ENCODE measurements at regions not wholly inside any gene's neighbourhood (a gene's known extent, or its start where the extent isn't known, plus 50 kb on each side); places are given as distances from the start of the nearest gene placed in this dataset.

DNA sequence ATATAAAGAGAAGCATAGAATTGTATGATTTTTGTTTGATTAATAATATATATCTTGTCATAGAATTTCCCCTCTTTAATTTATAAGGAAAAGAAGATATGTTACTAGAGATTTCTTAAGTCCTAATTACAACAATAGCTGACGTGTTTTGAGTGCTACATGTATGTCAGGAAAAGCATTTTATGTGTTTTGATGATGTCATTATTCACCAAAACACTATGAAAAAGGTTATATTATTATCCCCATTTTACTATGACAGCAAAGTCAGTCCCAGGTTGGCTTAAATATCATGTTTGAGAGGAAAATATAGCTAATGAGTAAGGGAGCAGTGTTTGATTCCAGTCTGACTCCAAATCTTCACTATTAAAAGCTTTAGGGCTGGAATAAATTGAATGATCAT lies 428.4 kb upstream of the GOLIM4 start:
- Histone ChIP-seq H3K9me3 (ENCODE audit: low read depth, low read length) (no peaks in the 10 kb centered on the region), H3K4me1 (ENCODE audit: insufficient read depth, low read length) (no peaks in the 10 kb centered on the region), H3K4me3 (ENCODE audit: low read length) (no peak overlapping the region), H3K27me3 (ENCODE audit: insufficient read depth, low read length) (no peaks in the 10 kb centered on the region)

DNA sequence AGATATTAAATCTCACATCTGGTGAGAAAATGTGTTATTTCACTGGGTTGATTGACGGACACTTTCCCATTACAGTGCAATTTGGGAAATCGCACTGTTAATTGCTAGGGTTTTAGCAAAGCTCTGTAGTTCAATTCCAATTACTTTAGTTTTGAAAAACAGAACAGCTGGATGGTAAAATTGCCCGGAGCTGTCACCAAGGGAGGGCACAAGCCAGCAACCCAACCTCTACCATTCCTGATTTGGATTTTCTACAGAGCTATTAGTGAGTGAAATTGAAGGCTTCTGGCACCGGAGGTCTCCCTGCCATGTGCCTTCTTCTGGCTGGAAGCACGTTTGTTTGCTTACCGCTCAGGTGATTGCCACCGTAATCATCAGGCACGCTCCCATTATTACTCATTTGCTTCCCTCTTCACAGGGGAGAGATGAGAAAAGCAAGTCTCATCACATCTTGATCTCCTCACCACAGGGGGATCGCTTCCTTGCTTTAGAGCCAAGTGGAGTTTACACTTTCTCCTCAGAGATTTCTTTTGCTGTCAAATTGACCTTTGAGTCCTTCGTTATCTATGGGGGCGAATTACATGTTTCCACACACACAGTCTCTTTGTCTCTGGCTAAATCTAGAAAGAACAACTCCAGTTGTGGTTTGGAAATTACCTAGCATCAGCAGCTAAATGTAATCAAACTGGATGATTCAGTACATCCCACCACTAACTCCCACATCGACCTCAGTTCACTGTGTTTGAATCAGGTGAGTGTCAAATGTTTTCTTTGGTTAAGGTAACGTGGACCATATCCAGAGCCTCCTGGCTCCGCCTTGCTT lies 421.7 kb upstream of the GOLIM4 start:
- Histone ChIP-seq H3K27me3 (ENCODE audit: insufficient read depth, low read length) (no peaks in the 10 kb centered on the region), H3K4me1 (ENCODE audit: insufficient read depth, low read length) (no peaks in the 10 kb centered on the region), H3K4me3 (ENCODE audit: low read length) (no peak overlapping the region), H3K9me3 (ENCODE audit: low read depth, low read length) (no peaks in the 10 kb centered on the region)

DNA sequence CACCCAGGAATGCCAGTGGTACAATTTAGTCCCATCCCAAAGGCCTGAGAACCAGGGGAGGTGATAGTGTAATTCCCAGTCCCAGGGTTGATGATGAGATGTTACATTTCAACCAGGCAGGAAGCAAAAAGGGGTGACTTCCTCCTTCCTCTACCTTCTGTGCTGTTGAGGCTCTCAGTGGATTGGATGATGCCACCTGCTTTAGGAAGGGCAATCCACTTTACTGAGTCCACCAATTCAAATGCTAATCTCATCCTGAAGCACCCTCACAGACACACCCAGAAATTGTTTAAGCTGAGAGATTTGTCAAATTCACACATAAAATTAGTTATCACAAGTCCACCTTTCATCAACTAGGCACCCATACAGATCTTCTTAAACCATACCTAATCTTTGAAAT lies 418.5 kb upstream of the GOLIM4 start:
- H3K4me3 ChIP-seq (ENCODE audit: low read length): no peak overlapping the region
- no peaks in the 10 kb centered on the region for H3K27me3 ChIP-seq (ENCODE audit: insufficient read depth, low read length)
- no peaks in the 10 kb centered on the region for H3K9me3 ChIP-seq (ENCODE audit: low read depth, low read length)
- H3K4me1 ChIP-seq (ENCODE audit: insufficient read depth, low read length): no peaks in the 10 kb centered on the region

DNA sequence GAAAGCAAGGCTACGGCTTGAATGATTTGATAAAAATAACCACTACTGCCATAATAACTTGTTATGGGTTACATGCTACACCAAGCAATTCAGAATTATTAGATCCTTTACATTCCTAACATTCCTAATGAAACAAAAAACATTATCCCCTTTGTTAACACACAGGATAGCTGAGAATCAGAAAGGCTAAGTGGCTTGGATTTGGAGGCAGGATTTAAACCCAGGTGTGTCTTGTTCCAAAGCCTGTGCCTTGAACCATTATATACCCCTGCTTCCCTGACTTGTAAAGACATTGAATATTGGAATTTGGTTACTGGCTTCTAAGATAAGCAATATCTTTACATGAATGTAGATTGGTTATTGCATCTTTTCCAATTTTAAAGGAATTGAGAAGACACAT lies 417.1 kb upstream of the GOLIM4 start:
- H3K4me3 ChIP-seq (ENCODE audit: low read length): no peak overlapping the region
- no peaks in the 10 kb centered on the region for H3K9me3 ChIP-seq (ENCODE audit: low read depth, low read length)
- no peaks in the 10 kb centered on the region for H3K27me3 ChIP-seq (ENCODE audit: insufficient read depth, low read length)
- no peaks in the 10 kb centered on the region for H3K4me1 ChIP-seq (ENCODE audit: insufficient read depth, low read length)

DNA sequence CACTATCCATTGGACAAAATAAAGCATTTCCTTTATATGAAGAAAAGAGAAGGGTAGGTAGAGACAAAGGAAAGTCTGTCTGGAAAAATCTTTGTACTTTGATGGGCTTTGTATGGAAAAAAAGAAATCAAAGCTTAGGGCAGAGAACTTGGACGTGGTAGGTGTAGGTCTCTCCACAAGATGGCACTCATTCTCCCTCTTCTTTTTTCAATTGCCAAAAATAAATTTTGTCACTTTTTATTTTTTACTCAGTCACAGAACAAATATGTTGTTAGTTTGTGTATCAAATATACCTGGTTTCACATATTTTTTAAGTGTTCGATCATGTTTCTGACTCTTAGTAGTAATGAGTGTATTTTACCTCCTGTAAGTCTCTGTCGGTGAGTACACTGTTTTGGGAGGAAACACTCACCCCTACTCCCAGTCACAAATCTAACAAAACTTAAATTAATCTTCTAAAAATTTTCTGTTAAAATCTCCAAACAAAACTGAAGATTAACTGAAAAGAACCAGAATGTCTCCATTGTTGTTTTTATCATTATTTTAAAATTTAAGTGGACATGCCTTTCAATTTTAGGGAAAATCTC lies 415.8 kb upstream of the GOLIM4 start:
- Histone ChIP-seq H3K9me3 (ENCODE audit: low read depth, low read length) (no peaks in the 10 kb centered on the region), H3K4me1 (ENCODE audit: insufficient read depth, low read length) (no peaks in the 10 kb centered on the region), H3K27me3 (ENCODE audit: insufficient read depth, low read length) (no peaks in the 10 kb centered on the region), H3K4me3 (ENCODE audit: low read length) (no peak overlapping the region)

DNA sequence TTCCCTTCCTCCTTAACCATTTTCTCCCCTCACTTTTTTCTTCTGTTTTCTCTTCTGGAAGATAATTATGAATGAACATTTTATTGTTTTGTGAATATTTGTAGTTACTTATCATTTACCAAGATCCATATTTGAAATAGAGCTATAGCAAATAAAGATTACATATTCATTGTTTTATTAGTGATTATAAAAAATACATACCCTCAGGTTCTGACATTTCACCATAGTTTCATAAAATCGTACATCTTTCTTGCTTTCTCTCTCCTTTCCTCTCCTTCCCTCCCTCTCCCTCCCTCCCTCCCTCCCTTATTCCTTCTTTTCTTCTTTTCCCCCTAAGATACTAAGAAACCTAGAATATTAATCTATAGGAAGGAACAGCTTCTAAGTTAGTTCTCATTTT lies 410.9 kb upstream of the GOLIM4 start:
- Histone ChIP-seq H3K9me3 (ENCODE audit: low read depth, low read length) (no peaks in the 10 kb centered on the region), H3K27me3 (ENCODE audit: insufficient read depth, low read length) (no peaks in the 10 kb centered on the region), H3K4me3 (ENCODE audit: low read length) (no peak overlapping the region), H3K4me1 (ENCODE audit: insufficient read depth, low read length) (no peaks in the 10 kb centered on the region)

DNA sequence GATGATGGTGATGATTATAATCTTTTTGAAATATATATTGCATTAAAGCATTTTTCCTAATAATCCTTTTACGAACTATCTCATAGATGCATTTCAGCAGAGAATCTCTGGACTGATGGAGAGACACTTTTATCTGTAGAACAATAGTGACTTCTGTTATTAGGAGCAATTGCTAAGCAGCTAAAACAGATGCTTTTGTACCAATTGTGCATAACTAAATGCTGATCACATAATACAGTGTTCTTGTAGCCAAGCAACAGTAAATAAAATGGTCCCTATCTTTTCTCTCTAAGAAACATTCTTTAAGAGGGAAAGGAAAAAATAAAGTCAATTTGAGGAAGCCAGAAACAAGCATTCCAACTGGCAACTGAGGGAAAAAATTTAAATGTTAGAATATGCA lies 405.8 kb upstream of the GOLIM4 start:
- no peaks in the 10 kb centered on the region for H3K27me3 ChIP-seq (ENCODE audit: insufficient read depth, low read length)
- no peaks in the 10 kb centered on the region for H3K9me3 ChIP-seq (ENCODE audit: low read depth, low read length)
- H3K4me1 ChIP-seq (ENCODE audit: insufficient read depth, low read length): no peaks in the 10 kb centered on the region
- H3K4me3 ChIP-seq (ENCODE audit: low read length): no peak overlapping the region

DNA sequence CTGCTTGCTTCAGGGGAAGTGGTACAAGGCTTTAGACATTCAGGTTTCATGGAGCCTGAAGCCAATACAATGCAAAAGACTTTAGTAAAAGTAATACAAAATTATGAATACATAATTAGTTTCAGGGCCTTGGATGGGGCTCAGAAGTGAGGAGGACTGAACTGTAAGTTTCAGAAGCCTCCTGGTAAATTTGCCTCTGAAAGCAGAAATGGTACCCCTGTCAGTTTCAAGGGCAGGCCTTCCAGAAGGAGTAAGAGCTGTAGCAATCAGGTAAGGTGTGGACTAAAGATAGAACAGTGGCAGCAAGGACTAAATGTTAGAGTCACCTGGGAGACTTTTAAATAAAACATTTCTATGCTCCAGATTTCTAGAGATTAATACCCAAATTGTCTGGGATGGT lies 402.5 kb upstream of the GOLIM4 start:
- H3K4me1 ChIP-seq (ENCODE audit: insufficient read depth, low read length): no peaks in the 10 kb centered on the region
- H3K4me3 ChIP-seq (ENCODE audit: low read length): no peak overlapping the region
- H3K27me3 ChIP-seq (ENCODE audit: insufficient read depth, low read length): no peaks in the 10 kb centered on the region
- H3K9me3 ChIP-seq (ENCODE audit: low read depth, low read length): no peaks in the 10 kb centered on the region

DNA sequence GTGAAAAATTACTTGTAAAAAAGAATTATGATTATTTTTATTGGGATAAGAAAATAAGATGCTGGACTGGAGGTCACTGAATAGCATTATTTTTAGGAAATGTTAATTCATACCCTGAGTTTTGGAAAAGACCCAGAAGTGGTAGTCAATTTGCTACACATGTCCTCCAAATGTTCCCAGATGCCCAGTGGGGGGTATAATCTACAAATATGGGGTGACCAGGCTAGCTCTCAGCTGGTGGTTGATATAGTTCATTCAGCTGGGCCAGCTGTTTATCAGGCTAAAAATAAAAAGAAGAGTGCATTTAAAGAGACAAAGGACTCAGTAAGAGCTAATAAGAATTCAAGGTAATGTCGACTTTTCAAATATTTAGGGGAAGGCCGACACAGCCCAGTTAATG lies 402.0 kb upstream of the GOLIM4 start:
- H3K4me1 ChIP-seq (ENCODE audit: insufficient read depth, low read length): no peaks in the 10 kb centered on the region
- H3K9me3 ChIP-seq (ENCODE audit: low read depth, low read length): no peaks in the 10 kb centered on the region
- H3K27me3 ChIP-seq (ENCODE audit: insufficient read depth, low read length): no peaks in the 10 kb centered on the region
- H3K4me3 ChIP-seq (ENCODE audit: low read length): no peak overlapping the region

DNA sequence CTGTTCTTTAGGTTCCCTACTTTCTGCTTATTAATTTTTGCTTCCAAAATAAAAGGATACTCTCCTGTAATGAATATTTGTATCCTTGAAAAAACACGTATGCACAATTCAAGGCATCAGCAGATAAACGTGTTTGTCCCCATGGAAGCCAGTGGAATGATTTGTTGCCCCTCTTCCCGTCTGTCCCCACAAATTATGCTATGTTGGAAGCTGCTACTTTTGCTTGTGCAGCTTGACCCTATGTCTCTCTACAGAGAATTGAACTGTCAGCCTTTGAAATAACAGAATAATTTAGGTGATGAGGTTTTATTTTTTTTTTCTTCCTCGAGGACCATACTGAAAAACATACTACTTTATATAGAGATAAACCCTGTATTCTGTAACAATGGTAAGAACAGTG lies 401.5 kb upstream of the GOLIM4 start:
- H3K9me3 ChIP-seq (ENCODE audit: low read depth, low read length): no peaks in the 10 kb centered on the region
- no peaks in the 10 kb centered on the region for H3K4me1 ChIP-seq (ENCODE audit: insufficient read depth, low read length)
- H3K4me3 ChIP-seq (ENCODE audit: low read length): no peak overlapping the region

DNA sequence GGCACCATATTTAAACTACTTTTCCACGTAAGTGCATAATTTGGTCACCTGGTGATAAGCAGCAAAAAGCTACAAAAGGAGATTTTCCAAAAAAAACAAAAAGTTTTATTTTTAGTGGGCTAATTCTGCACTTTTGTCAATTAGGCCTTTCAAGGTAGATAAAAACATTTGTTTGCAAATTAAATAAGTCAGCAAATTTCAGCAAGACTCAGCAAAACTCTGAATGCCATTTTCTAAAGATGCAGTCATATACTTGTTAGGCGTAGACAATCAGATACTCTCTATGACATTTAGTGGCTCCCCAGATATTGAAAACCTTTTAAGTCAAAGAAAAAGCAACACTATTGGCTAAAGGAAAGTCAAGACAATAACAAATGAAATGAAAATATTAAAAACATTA lies 400.2 kb upstream of the GOLIM4 start:
- no peaks in the 10 kb centered on the region for H3K4me1 ChIP-seq (ENCODE audit: insufficient read depth, low read length)
- H3K4me3 ChIP-seq (ENCODE audit: low read length): no peak overlapping the region
- no peaks in the 10 kb centered on the region for H3K27me3 ChIP-seq (ENCODE audit: insufficient read depth, low read length)
- H3K9me3 ChIP-seq (ENCODE audit: low read depth, low read length): no peaks in the 10 kb centered on the region

More for the DNA sequence above, 401.5 kb upstream of the GOLIM4 start:
- no peaks in the 10 kb centered on the region for H3K27me3 ChIP-seq (ENCODE audit: insufficient read depth, low read length)

DNA sequence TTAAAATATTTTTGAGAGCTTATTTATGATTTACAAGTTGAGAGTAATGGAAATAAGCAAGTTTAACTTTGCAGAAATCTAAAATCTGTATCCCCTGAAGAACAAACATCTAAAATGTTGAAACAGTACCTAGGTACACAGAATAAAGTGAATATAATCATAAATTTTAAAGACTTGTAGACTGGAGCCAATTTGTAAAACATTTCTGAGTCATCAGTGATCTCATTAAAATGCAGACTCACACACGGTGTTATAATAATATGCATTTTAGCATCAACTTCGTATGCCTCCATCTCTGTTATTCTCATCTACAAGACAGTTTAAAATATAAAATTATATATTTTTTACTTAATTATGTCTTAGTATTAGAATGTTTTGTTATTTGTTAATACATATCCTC lies 399.5 kb upstream of the GOLIM4 start:
- Histone ChIP-seq H3K4me3 (ENCODE audit: low read length) (no peak overlapping the region), H3K9me3 (ENCODE audit: low read depth, low read length) (no peaks in the 10 kb centered on the region), H3K4me1 (ENCODE audit: insufficient read depth, low read length) (no peaks in the 10 kb centered on the region), H3K27me3 (ENCODE audit: insufficient read depth, low read length) (no peaks in the 10 kb centered on the region)

DNA sequence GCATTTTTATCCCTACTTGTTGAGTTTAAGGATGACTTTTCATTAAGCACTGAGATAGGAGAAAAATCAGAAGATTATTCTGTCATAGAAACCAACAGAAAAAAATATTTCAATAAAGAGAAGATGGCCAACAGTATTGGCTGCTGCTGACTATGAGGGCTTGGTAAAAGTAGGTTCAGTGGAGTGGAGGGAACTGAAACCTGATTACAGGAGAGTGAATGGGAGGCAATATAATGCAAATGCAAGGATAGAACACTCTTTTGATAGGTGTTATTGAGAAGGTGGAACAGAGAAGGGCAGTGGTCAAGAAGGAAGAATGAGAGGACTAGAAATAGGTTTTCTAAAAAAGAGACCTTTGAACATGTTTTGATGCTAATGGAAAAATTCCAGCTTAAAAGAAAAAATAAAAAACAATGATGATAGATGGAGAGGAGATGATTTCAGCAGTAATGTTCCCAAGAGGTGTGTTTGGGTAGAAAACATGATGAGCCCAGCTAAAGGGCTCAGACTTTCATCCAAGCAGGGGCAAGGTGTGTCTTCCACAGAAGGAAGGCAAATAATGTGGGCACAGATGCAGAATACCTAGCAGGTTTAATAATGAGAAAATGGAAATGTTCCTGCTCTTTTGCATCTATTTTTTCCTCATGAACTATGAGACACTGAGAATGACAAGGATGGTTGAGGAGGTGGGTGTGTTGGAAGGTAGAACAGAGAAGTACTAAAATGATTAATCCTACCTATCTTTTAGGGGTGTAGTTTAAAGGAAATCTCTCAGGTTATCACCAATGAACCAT lies 397.9 kb upstream of the GOLIM4 start:
- Histone ChIP-seq H3K27me3 (ENCODE audit: insufficient read depth, low read length) (no peaks in the 10 kb centered on the region), H3K9me3 (ENCODE audit: low read depth, low read length) (no peaks in the 10 kb centered on the region), H3K4me3 (ENCODE audit: low read length) (no peak overlapping the region), H3K4me1 (ENCODE audit: insufficient read depth, low read length) (no peaks in the 10 kb centered on the region)

DNA sequence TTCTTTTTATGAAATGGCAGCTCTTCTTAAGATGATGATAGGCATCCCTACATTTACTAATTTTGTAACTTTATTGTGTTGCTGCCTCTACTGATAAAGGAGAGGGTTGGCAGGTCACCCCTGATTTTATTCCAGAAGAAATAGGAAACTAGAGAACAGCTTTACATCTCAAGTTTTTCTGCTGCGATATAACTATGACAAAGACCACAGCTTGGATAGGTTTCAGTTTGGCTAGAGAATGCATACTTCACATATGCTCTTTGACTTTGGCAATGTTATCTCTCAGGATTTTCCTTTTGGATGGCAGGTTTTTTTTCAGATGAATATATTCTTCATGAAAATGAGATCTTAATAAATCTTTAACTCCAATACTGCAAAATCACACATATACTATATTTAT lies 395.3 kb upstream of the GOLIM4 start:
- Histone ChIP-seq H3K27me3 (ENCODE audit: insufficient read depth, low read length) (no peaks in the 10 kb centered on the region), H3K4me3 (ENCODE audit: low read length) (no peak overlapping the region), H3K4me1 (ENCODE audit: insufficient read depth, low read length) (no peaks in the 10 kb centered on the region), H3K9me3 (ENCODE audit: low read depth, low read length) (no peaks in the 10 kb centered on the region)

DNA sequence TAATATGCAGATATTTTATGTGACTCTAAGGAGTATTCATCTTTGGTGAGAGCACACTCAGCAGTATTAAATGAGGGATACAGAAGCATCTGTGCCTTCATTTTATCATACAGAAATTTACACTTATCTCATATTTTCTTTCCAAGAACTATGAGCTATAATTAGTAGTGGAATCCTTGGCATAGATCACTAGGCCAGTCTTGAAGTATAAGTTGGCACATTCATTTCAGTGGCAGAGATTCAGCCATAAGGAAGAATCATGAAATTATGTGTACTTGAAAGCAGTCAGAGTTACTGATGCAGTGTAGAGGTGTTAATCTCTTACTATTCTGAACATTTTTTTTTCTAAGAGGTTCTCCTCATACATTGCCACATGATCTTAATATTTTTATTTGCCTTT lies 393.6 kb upstream of the GOLIM4 start:
- Histone ChIP-seq H3K9me3 (ENCODE audit: low read depth, low read length) (no peaks in the 10 kb centered on the region), H3K4me1 (ENCODE audit: insufficient read depth, low read length) (no peaks in the 10 kb centered on the region), H3K27me3 (ENCODE audit: insufficient read depth, low read length) (no peaks in the 10 kb centered on the region), H3K4me3 (ENCODE audit: low read length) (no peak overlapping the region)
